T-helper 9 cell (primary cell): ENCODE measurements at regions not wholly inside any gene's neighbourhood (a gene's known extent, or its start where the extent isn't known, plus 50 kb on each side); places are given as distances from the start of the nearest gene placed in this dataset.

ENCODE experiments used
- DNase-seq: peaks from one replicate; pipeline ENCODE4 v3.0.0-alpha.2; 2020

GRCh38 chr1:228979325-228979699 is 244.0 kb downstream of the RHOU start:
- no peak for DNase-seq

DNA sequence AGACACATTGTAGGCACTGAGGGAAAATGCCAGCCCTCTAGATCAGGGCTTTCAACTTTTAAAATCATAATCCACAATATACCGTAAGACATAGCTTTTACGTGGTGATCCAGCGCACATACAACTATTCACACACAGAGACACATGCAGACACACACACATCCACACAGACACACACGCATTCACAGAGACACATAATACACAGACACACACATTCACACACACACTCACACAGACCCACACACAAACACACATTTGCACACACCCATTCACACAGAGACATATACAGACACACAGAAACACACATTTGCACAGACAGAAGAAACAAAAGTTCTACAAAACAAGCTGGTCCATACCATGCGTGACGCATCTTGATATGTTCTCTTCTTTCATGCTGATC is 244.5 kb downstream of the RHOU start:
- no peak for DNase-seq

DNA sequence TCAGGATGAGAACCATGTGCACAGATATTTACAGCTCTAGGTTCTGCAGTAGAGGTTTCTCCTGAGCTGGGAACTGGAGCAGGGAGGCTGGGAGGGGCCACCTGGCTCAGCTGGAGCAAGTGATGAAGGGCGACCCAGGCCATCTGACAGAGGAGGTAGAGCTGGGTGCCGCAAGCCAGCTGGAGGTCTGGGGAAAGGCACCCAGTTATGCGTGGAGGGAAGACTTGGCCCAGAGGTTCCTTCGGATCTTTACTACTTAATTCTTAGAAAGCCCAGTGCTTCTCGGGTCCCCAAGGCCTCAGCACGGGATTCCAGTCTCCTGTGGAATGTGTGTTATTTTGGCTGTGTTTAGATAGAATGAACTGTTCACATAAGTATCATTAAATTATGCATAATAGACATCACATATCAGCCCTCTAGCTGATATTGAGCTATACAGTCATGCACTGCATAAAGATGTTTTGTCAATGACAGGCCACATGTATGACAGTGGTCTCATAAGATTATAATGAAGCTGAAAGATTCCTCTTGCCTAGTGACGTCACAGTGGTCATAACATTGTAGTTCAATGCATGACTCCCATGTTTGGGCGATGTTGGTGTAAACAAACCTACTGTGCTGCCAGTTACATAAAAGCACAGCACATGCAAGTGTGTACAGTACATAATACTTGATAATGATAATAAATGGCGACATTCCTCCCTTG is 245.1 kb downstream of the RHOU start:
- no peak for DNase-seq

DNA sequence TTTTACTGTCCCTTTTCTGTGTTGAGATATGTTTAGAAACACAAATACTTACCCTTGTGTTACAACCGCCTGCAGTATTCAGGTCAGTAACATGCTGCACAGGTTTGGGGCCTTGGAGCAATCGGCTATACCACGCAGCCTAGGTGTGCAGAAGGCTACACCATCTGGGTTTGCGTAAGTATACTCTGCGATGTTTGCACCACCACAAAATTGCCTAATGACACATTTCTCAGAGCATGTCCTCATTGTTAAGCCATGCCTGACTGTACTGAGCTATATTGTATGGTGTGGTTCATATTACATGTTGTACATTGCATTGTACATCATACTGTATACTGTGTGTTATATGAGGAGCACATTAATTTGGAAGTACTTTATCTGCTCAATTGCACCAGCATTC is 247.4 kb downstream of the RHOU start:
- DNase-seq, result no peak

DNA sequence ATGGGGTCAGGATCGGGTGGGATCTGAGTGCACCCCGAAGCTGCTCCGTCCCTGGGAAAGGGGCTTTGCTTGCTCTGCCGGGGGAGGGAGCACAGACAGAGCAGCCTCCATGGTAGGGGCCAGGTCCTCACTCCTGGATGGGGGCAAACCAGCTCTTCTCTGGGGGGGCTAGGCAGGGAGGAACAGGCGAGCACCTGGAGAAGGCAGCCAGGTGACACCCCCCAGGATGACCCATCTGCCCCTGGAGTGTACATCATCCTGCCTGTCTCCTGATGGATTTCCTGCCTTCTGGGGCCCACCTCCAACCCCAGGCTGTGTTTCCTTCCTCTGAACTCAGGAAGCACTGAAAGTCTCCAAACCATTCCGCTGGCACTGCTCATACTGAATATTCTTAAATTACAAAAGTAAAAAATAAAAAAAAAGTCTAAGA is 248.0 kb downstream of the RHOU start:
- DNase-seq, result no peak

DNA sequence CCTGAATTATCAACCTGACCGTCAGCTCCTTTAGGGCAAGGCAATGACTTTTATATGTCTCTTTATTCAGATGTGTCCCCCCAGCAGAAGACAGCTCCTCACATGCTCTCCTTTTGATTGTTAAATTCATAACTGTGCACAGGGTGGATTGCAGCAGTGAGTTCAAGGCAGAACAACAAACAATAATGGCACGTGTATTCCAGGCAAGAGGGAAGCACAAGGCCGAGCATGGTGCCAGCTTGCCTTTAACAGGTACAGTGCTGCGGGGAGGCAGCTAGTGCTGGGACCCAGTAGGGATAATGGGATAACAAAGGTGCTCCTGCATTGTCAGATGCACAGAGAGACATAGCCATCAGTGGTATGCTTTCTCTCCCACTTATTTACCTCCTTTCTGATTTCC is 248.4 kb downstream of the RHOU start:
- no peak for DNase-seq

DNA sequence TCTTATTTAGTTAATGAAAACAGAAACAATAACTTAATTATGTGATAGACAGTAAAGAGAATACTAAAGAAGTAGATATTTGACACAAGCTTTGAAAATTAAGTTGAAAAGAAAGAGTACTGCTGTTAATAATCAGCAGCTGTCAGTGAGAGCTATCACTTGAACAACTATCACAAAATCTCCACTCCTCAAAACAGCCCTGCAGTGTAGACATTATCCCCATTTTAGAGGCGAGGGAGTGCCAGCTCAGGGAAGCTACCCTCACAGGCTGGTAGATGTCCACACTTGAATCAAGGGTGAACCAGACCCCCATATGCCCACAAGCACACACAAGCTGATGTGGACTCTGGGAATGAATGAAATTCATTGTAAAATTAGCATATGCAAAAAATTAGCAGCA is 248.8 kb downstream of the RHOU start:
- no peak for DNase-seq

- DNase-seq, result no peak
These were observed 249.7 kb downstream of the RHOU start for GRCh38 chr1:228984646-228985631.

GRCh38 chr1:228985661-228986060 is 250.4 kb downstream of the RHOU start:
- no peak for DNase-seq

- DNase-seq, result no peak
These were observed 251.0 kb downstream of the RHOU start for GRCh38 chr1:228986093-228986904.

DNA sequence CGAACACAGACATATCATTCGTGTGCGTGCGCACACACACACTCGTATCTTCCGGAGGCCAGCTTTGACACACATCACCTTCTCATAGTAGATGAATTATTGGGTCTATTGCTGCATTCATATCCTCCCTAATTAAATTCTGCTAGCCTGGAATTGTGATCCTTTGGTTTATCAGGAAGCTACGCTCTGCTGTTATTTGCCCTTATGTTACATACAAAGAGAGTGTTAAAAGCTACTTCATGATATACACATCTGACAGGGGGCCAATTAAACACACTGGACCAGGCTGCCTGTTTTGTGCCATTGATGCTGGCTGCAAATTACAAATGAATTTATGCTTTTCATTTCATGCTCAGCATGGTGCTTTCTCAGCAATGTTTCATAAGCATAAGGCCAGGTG is 252.0 kb downstream of the RHOU start:
- no peak for DNase-seq

GRCh38 chr1:228987736-228988506 is 252.6 kb downstream of the RHOU start:
- no peak for DNase-seq

- DNase-seq, result no peak
These were observed 253.4 kb downstream of the RHOU start for GRCh38 chr1:228988664-228989063.

GRCh38 chr1:228989176-228989575 is 253.9 kb downstream of the RHOU start:
- DNase-seq, result no peak

DNA sequence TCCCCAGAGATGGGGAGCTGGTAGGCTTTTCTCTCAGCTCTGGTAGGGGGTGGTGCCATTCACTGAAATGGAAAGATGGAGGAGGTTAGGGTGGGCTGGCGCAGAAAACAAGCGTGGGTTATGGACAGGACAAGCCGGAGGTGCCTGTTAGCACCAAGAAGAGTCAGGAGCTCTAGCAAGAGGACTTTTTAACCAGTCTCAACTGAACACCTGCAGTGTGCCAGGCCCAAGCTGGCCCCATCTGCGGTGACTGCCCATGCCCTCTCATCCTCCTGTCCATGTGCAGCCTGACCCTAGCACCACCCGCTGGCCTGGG is 254.4 kb downstream of the RHOU start:
- DNase-seq, result no peak

- DNase-seq, result no peak
These were observed 254.9 kb downstream of the RHOU start for GRCh38 chr1:228989992-228990827.

DNA sequence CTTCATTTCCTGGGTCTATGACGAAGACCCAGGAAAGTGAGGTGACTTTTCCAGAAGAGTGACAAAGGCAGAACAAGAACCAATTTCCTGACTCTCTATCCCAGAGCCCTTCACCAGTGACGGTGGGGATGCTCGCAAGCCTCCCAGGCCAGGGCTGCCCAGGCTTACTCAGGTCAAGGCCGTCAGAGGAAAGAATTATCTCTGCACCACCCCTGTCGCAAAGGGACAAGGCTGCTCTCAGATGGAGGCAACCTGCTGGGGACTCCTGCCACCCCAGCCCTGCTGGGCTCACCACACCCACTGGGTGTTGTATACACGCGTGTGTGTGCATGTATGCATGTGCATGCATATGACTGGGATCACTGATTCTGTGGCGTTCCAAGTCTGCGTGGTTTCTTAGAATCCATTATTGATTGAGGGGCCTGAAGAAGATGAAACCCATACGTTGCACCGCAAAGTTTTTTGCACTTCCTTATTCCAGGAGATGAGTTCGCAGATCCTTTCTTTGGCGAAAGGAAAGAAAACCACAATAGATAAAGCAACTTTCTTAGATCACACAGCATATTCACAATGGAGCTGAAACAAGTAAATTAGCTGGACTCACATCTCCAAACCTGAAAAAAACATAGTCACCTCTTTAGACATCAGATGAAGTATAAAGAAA is 255.8 kb downstream of the RHOU start:
- DNase-seq, result no peak

- no peak for DNase-seq
These were observed 256.8 kb downstream of the RHOU start for GRCh38 chr1:228992044-228992443.

GRCh38 chr1:228992907-228993535 is 257.7 kb downstream of the RHOU start:
- DNase-seq, result no peak
